ENCODE measurements at regions not wholly inside any gene's neighbourhood (a gene's known extent, or its start where the extent isn't known, plus 50 kb on each side); places are given as distances from the start of the nearest gene placed in this dataset.

GRCh38 chr18:78584459-78585022 lies 395.1 kb upstream of the SALL3 start:
- DNase-seq, result no peak

- no peak for DNase-seq
These were observed 393.0 kb upstream of the SALL3 start for GRCh38 chr18:78586586-78586985.

GRCh38 chr18:78587096-78587495 lies 392.5 kb upstream of the SALL3 start:
- DNase-seq, result no peak

- DNase-seq, result no peak
These were observed 391.7 kb upstream of the SALL3 start for GRCh38 chr18:78587626-78588600.

GRCh38 chr18:78589916-78590437 lies 389.6 kb upstream of the SALL3 start:
- DNase-seq, result no peak

GRCh38 chr18:78595453-78595852 lies 384.2 kb upstream of the SALL3 start:
- no peak for DNase-seq

GRCh38 chr18:78595924-78596573 lies 383.6 kb upstream of the SALL3 start:
- DNase-seq, result no peak

GRCh38 chr18:78596794-78597345 lies 382.7 kb upstream of the SALL3 start:
- no peak for DNase-seq

GRCh38 chr18:78601349-78601748 lies 378.3 kb upstream of the SALL3 start:
- no peak for DNase-seq

- DNase-seq, result no peak
These were observed 377.7 kb upstream of the SALL3 start for GRCh38 chr18:78601923-78602322.

- no peak for DNase-seq
These were observed 377.2 kb upstream of the SALL3 start for GRCh38 chr18:78602430-78602829.

- DNase-seq, result no peak
These were observed 376.3 kb upstream of the SALL3 start for GRCh38 chr18:78603102-78603983.

GRCh38 chr18:78605255-78605654 lies 374.4 kb upstream of the SALL3 start:
- no peak for DNase-seq

GRCh38 chr18:78607221-78607620 lies 372.4 kb upstream of the SALL3 start:
- DNase-seq, result no peak

GRCh38 chr18:78607784-78608183 lies 371.8 kb upstream of the SALL3 start:
- DNase-seq, result no peak

- no peak for DNase-seq
These were observed 369.4 kb upstream of the SALL3 start for GRCh38 chr18:78610179-78610578.

GRCh38 chr18:78611201-78611800 lies 368.3 kb upstream of the SALL3 start:
- DNase-seq, result no peak

- no peak for DNase-seq
These were observed 367.7 kb upstream of the SALL3 start for GRCh38 chr18:78611869-78612268.

- DNase-seq, result no peak
These were observed 367.3 kb upstream of the SALL3 start for GRCh38 chr18:78612318-78612717.

GRCh38 chr18:78612801-78613200 lies 366.8 kb upstream of the SALL3 start:
- no peak for DNase-seq

- DNase-seq, result no peak
These were observed 360.9 kb upstream of the SALL3 start for GRCh38 chr18:78618726-78619125.

GRCh38 chr18:78619854-78620253 lies 359.8 kb upstream of the SALL3 start:
- no peak for DNase-seq

Data from hippocampal formation (tissue), 2 donors.